Stomach (tissue), 8 donors: ENCODE measurements at regions not wholly inside any gene's neighbourhood (a gene's known extent, or its start where the extent isn't known, plus 50 kb on each side); places are given as distances from the start of the nearest gene placed in this dataset.

ENCODE experiments used
- DNase-seq, 2 donors: peaks; one replicate each; pipeline versions ENCODE4 v3.0.0 to v3.0.0-alpha.2; 2013 to 2019
- H3K27ac ChIP-seq, 5 donors: fragments of 200-600 bp in 4 of 5; sonication (generic) in 4 of 5; one replicate each; pipeline ENCODE4 v1.5.1; 2013 to 2019; ENCODE audit warnings: mild to moderate bottlenecking in 1 of 5, moderate library complexity in 1 of 5
- H3K27me3 ChIP-seq, 3 donors: fragments of 200-600 bp; sonication (generic); one replicate each; pipeline ENCODE4 v1.5.1; 2017 to 2019; ENCODE audit warnings: mixed run types in 1 of 3
- H3K36me3 ChIP-seq, 4 donors: fragments of 200-600 bp; sonication (generic); 1 replicate in 3 of 4; 2 replicates in 1 of 4; pipeline ENCODE4 v1.5.1; 2016 to 2019
- H3K4me1 ChIP-seq, 4 donors: fragments of 200-600 bp; sonication (generic); one replicate each; pipeline ENCODE4 v1.5.1; 2016 to 2019
- H3K4me3 ChIP-seq, 4 donors: fragments of 200-600 bp; sonication (generic) in 3 of 4; one replicate each; pipeline ENCODE4 v1.5.1; 2016 to 2019; ENCODE audit warnings: mild to moderate bottlenecking in 1 of 4
- H3K9me3 ChIP-seq, 4 donors: fragments of 200-600 bp; sonication (generic); one replicate each; pipeline ENCODE4 v1.5.1; 2016 to 2019
- EP300 ChIP-seq: sonication (generic); formaldehyde crosslinking; IDR thresholded peaks from one replicate; pipeline ENCODE4 v1.6.1; 2017; ENCODE audit warnings: antibody characterized with exemption
- POLR2A ChIP-seq, 4 donors: fragments of 450-650 bp; IDR thresholded peaks; one replicate each; pipeline ENCODE4 v1.6.1; 2016; ENCODE audit warnings: antibody characterized with exemption in 4 of 4, control low read depth in 2 of 4, mild to moderate bottlenecking in 1 of 4, moderate library complexity in 1 of 4
- POLR2AphosphoS5 ChIP-seq, 3 donors: sonication (generic); formaldehyde crosslinking; IDR thresholded peaks; one replicate each; pipeline ENCODE4 v1.6.1; 2016; ENCODE audit warnings: antibody characterized with exemption in 3 of 3
- WGBS, 5 donors: extraction: QIAGEN DNeasy Blood & Tissue Kit in 3 of 5; methylation state at CpG; one replicate each; pipeline versions ENCODE4 v1.1.5 to v1.1.7; 2013 to 2018; 5-methylcytosine and 5-hydroxymethylcytosine counted together
- intact Hi-C: fragments of 100-400 bp; cut with DNase I; formaldehyde crosslinking; loops from one replicate; pipeline ENCODE4 v1.15.1; 2023; ENCODE audit warnings: low total_unique reads
- TF ChIP-seq, protein P1 (sequence below), 7 experiments: fragments of 450-650 bp in 4 of 7; fragments of 200-600 bp in 3 of 7; sonication (generic) in 3 of 7; IDR thresholded peaks; one replicate each; pipeline ENCODE4 v1.5.1; 2016 to 2019; ENCODE audit warnings: antibody characterized with exemption in 7 of 7, control low read depth in 2 of 7, mild to moderate bottlenecking in 1 of 7
- donor health status: healthy with polysubstance abuse.
- donor health status: Bipolar disorder and iron deficiency.
- donor health status: healthy.

DNA sequence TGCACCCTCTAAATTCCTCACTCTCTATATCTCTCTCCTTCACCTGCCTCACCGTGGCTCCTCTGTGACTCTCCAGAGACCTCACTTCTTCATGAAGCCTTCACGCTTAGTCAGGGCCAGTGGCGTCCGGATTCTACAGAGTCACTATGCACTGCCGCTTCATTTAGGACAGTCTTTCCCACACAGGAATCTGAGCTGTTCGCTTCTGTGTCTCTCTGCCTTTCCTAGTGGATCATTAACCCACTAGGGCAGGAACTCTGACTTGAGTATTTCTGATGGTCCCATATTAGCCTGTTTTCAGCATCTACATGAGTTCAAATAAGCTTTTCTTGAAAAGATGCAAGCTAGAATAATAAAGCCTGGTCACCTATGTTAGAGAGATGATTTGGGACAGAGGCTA is 180.2 kb upstream of the DOK6 start:
- Histone ChIP-seq H3K9me3 (no peaks in the 10 kb centered on the region), H3K4me3 (no peak overlapping the region), H3K27me3 (no peaks in the 10 kb centered on the region), H3K36me3 (no peaks in the 10 kb centered on the region), H3K4me1 (no peaks in the 10 kb centered on the region), H3K27ac (no peak overlapping the region)
- 69 to 84% (median 76%) methylated on average over 6 of the region's 6 CpGs for WGBS, 5 donors
- intact Hi-C loops: no loop called here
- DNase-seq: no peak
- TF ChIP-seq POLR2AphosphoS5 (IDR thresholded peaks at IDR 0.05): no peak
- no peak for TF ChIP-seq EP300
- TF ChIP-seq, protein P1, sequence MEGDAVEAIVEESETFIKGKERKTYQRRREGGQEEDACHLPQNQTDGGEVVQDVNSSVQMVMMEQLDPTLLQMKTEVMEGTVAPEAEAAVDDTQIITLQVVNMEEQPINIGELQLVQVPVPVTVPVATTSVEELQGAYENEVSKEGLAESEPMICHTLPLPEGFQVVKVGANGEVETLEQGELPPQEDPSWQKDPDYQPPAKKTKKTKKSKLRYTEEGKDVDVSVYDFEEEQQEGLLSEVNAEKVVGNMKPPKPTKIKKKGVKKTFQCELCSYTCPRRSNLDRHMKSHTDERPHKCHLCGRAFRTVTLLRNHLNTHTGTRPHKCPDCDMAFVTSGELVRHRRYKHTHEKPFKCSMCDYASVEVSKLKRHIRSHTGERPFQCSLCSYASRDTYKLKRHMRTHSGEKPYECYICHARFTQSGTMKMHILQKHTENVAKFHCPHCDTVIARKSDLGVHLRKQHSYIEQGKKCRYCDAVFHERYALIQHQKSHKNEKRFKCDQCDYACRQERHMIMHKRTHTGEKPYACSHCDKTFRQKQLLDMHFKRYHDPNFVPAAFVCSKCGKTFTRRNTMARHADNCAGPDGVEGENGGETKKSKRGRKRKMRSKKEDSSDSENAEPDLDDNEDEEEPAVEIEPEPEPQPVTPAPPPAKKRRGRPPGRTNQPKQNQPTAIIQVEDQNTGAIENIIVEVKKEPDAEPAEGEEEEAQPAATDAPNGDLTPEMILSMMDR (IDR thresholded peaks at IDR 0.05): no peak
- no peak for TF ChIP-seq POLR2A (IDR thresholded peaks at IDR 0.05)

DNA sequence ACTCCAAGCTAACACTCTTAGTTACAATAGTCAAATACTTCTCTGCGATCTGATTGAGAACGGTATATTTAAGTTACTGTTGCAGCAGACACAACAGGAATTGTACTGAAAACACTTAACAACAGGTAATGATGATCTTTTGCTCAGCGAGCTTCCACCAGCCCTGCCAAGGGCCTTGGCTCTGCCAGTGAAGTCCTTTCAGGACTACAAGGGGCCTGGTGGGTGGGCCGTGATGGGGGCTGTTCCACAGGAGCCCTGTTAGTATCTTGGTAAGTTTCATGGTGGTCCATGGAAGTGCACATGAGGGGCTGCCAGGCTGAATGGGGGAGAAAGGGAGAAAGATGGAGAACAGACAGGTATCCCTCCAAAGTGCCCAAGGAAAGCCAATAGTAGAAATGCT is 178.6 kb upstream of the DOK6 start:
- Histone ChIP-seq H3K9me3 (no peaks in the 10 kb centered on the region), H3K4me1 (no peaks in the 10 kb centered on the region), H3K4me3 (no peak overlapping the region), H3K27me3 (no peaks in the 10 kb centered on the region), H3K36me3 (no peaks in the 10 kb centered on the region), H3K27ac (no peak overlapping the region)
- WGBS, 5 donors: 83 to 90% (median 85%) methylated on average over 4 of the region's 4 CpGs
- DNase-seq: no peak
- TF ChIP-seq POLR2AphosphoS5 (IDR thresholded peaks at IDR 0.05) (no peak), EP300 (no peak), POLR2A (IDR thresholded peaks at IDR 0.05) (no peak)
- TF ChIP-seq, protein P1 (IDR thresholded peaks at IDR 0.05): no peak
- intact Hi-C loops: no loop called here

DNA sequence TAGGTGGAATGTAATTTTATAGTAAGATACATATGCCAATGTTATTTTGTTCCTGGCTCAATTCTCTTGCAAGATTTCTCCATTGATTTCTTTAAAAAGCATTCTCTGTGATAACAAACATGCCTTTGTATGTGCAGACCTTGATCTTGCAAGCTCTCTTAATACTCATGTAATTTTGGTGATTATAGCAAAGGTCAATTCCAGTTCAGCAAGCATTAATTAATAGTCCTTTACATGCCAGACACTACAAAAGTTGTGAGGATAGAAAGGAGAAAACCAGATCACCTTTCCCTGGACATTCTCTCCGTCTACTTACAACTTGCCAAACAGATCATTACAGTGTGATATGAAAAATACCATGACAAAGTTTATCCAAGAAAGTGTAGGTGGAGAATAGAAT is 173.7 kb upstream of the DOK6 start:
- 64 to 89% (median 67%) methylated on average over 1 of the region's 1 CpG for WGBS, 5 donors
- intact Hi-C loops: no loop called here
- Histone ChIP-seq H3K27me3 (no peaks in the 10 kb centered on the region), H3K4me3 (no peak overlapping the region), H3K36me3 (no peaks in the 10 kb centered on the region), H3K27ac (no peak overlapping the region), H3K4me1 (no peaks in the 10 kb centered on the region), H3K9me3 (no peaks in the 10 kb centered on the region)
- TF ChIP-seq POLR2AphosphoS5 (IDR thresholded peaks at IDR 0.05) (no peak), EP300 (no peak), POLR2A (IDR thresholded peaks at IDR 0.05) (no peak)
- TF ChIP-seq, protein P1 (IDR thresholded peaks at IDR 0.05): no peak
- no peak for DNase-seq

DNA sequence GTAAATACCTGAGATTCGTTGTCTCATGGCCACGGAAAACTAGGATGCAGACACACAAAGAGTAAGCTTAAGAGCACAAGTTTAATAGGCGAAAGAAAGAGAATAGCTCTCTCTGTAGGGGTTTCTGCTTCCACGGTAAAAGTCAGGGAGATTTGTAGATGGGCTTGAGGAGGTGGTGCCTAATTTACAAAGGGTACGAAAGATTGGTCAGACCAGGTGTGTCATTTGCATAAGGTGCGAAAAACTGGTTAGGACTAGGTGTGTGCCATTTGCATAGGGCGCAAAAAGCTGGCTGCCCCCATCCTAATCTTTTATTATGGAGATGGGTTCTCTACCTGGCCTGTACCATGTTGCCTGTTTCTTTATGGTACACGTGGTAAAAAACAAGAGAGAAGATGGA is 170.5 kb upstream of the DOK6 start:
- H3K9me3 ChIP-seq: no peaks in the 10 kb centered on the region
- intact Hi-C loops: no loop called here

More for the DNA sequence above, 170.5 kb upstream of the DOK6 start:
- 75 to 82% (median 81%) methylated on average over 8 of the region's 8 CpGs for WGBS, 5 donors
- Histone ChIP-seq H3K27ac (no peak overlapping the region), H3K4me3 (no peak overlapping the region), H3K27me3 (no peaks in the 10 kb centered on the region), H3K36me3 (no peaks in the 10 kb centered on the region), H3K4me1 (no peaks in the 10 kb centered on the region)
- DNase-seq: no peak
- TF ChIP-seq, protein P1 (IDR thresholded peaks at IDR 0.05): no peak
- TF ChIP-seq EP300 (no peak), POLR2AphosphoS5 (IDR thresholded peaks at IDR 0.05) (no peak), POLR2A (IDR thresholded peaks at IDR 0.05) (no peak)
